ENCODE measurements at regions not wholly inside any gene's neighbourhood (a gene's known extent, or its start where the extent isn't known, plus 50 kb on each side); places are given as distances from the start of the nearest gene placed in this dataset.

- no peak overlapping the region for H3K9ac ChIP-seq (ENCODE audit: low read length)
- H3K27me3 ChIP-seq (ENCODE audit: low read length): no peaks in the 10 kb centered on the region
- H3K9me3 ChIP-seq (ENCODE audit: insufficient read depth, low read length): no peaks in the 10 kb centered on the region
- no peaks in the 10 kb centered on the region for H3K79me2 ChIP-seq (ENCODE audit: insufficient read depth, low read length)
- no peak overlapping the region for H3K4me3 ChIP-seq (ENCODE audit: insufficient read depth, low read length, poor library complexity, severe bottlenecking)
- H3F3A ChIP-seq (ENCODE audit: insufficient read depth): no peaks in the 10 kb centered on the region
- H4K20me1 ChIP-seq (ENCODE audit: low read depth, low read length): no peaks in the 10 kb centered on the region
- H3K4me2 ChIP-seq (ENCODE audit: low read depth, low read length, poor library complexity, severe bottlenecking): no peak overlapping the region
- H2AFZ ChIP-seq (ENCODE audit: low read depth, low read length, severe bottlenecking): no peak overlapping the region
- TF ChIP-seq EZH2phosphoT487 (conservative IDR thresholded peaks at IDR 0.05; ENCODE audit: low read length): no peak
- TF ChIP-seq CTCF (IDR thresholded peaks at IDR 0.05; ENCODE audit: insufficient read depth, low read length, poor library complexity, severe bottlenecking): no peak
- H3K9me2 ChIP-seq (replicated peaks; ENCODE audit: insufficient read depth, low read length): no peaks in the 10 kb centered on the region
- H3K27ac ChIP-seq (ENCODE audit: low read depth, low read length): no peak overlapping the region
- H3K36me3 ChIP-seq (ENCODE audit: low read length): no peaks in the 10 kb centered on the region
Observed at GRCh38 chr2:66171530-66171929, 263.4 kb upstream of the MEIS1 start.

GRCh38 chr2:66170744-66171330, 264.1 kb upstream of the MEIS1 start:
- no peak overlapping the region for H2AFZ ChIP-seq (ENCODE audit: low read depth, low read length, severe bottlenecking)
- H3K79me2 ChIP-seq (ENCODE audit: insufficient read depth, low read length): no peaks in the 10 kb centered on the region

GRCh38 chr2:66169076-66169475, 265.8 kb upstream of the MEIS1 start:
- Histone ChIP-seq H3F3A (ENCODE audit: insufficient read depth) (no peaks in the 10 kb centered on the region), H3K9me3 (ENCODE audit: insufficient read depth, low read length) (no peaks in the 10 kb centered on the region), H3K27me3 (ENCODE audit: low read length) (no peaks in the 10 kb centered on the region), H3K9ac (ENCODE audit: low read length) (no peak overlapping the region), H4K20me1 (ENCODE audit: low read depth, low read length) (no peaks in the 10 kb centered on the region), H2AFZ (ENCODE audit: low read depth, low read length, severe bottlenecking) (no peak overlapping the region), H3K4me2 (ENCODE audit: low read depth, low read length, poor library complexity, severe bottlenecking) (no peak overlapping the region), H3K4me3 (ENCODE audit: insufficient read depth, low read length, poor library complexity, severe bottlenecking) (no peak overlapping the region), H3K79me2 (ENCODE audit: insufficient read depth, low read length) (no peaks in the 10 kb centered on the region), H3K27ac (ENCODE audit: low read depth, low read length) (no peak overlapping the region), H3K9me2 (replicated peaks; ENCODE audit: insufficient read depth, low read length) (no peaks in the 10 kb centered on the region), H3K36me3 (ENCODE audit: low read length) (no peaks in the 10 kb centered on the region)
- no peak for TF ChIP-seq CTCF (IDR thresholded peaks at IDR 0.05; ENCODE audit: insufficient read depth, low read length, poor library complexity, severe bottlenecking)
- TF ChIP-seq EZH2phosphoT487 (conservative IDR thresholded peaks at IDR 0.05; ENCODE audit: low read length): no peak

More at GRCh38 chr2:66170744-66171330, 264.1 kb upstream of the MEIS1 start:
- no peak overlapping the region for H3K4me2 ChIP-seq (ENCODE audit: low read depth, low read length, poor library complexity, severe bottlenecking)
- no peaks in the 10 kb centered on the region for H3F3A ChIP-seq (ENCODE audit: insufficient read depth)
- H3K9me2 ChIP-seq (replicated peaks; ENCODE audit: insufficient read depth, low read length): no peaks in the 10 kb centered on the region
- no peaks in the 10 kb centered on the region for H4K20me1 ChIP-seq (ENCODE audit: low read depth, low read length)
- no peak overlapping the region for H3K27ac ChIP-seq (ENCODE audit: low read depth, low read length)
- no peak for TF ChIP-seq EZH2phosphoT487 (conservative IDR thresholded peaks at IDR 0.05; ENCODE audit: low read length)
- no peak overlapping the region for H3K4me3 ChIP-seq (ENCODE audit: insufficient read depth, low read length, poor library complexity, severe bottlenecking)
- H3K27me3 ChIP-seq (ENCODE audit: low read length): no peaks in the 10 kb centered on the region
- H3K9me3 ChIP-seq (ENCODE audit: insufficient read depth, low read length): no peaks in the 10 kb centered on the region
- H3K9ac ChIP-seq (ENCODE audit: low read length): no peak overlapping the region
- no peaks in the 10 kb centered on the region for H3K36me3 ChIP-seq (ENCODE audit: low read length)

DNA sequence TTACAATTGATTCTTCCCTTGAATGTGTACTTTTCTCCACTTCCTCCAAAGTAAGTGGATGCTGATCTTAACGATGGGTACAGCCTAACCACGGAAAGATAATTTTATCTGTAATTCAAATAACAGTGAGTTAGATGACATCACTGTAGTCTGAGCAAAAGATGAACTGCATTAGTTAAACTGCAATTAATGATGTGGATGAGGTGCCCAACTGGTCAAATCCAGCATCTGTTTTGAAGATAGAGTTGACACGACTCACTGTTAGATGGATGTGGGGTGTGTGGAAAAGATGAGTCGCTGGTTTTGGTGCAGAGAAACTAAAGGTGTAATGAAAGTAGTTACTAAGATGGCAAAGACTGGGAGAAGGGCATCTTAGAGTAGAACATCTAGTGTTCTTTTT, 270.5 kb upstream of the MEIS1 start:
- Histone ChIP-seq H3K9me2 (replicated peaks; ENCODE audit: insufficient read depth, low read length) (no peaks in the 10 kb centered on the region), H3K9me3 (ENCODE audit: insufficient read depth, low read length) (no peaks in the 10 kb centered on the region), H3K36me3 (ENCODE audit: low read length) (no peaks in the 10 kb centered on the region), H4K20me1 (ENCODE audit: low read depth, low read length) (no peaks in the 10 kb centered on the region; the same call in 1 of the 2 replicates), H3K27ac (ENCODE audit: low read depth, low read length) (no peak overlapping the region), H2AFZ (ENCODE audit: low read depth, low read length, severe bottlenecking) (no peak overlapping the region), H3K4me3 (ENCODE audit: insufficient read depth, low read length, poor library complexity, severe bottlenecking) (no peak overlapping the region), H3K9ac (ENCODE audit: low read length) (no peak overlapping the region), H3K27me3 (ENCODE audit: low read length) (no peaks in the 10 kb centered on the region), H3K79me2 (ENCODE audit: insufficient read depth, low read length) (no peaks in the 10 kb centered on the region), H3K4me2 (ENCODE audit: low read depth, low read length, poor library complexity, severe bottlenecking) (no peak overlapping the region), H3F3A (ENCODE audit: insufficient read depth) (no peaks in the 10 kb centered on the region)
- no peak for TF ChIP-seq EZH2phosphoT487 (conservative IDR thresholded peaks at IDR 0.05; ENCODE audit: low read length)
